ENCODE measurements at regions not wholly inside any gene's neighbourhood (a gene's known extent, or its start where the extent isn't known, plus 50 kb on each side); places are given as distances from the start of the nearest gene placed in this dataset.
A peak's percentile ranks its signal among the peaks of the same experiment; 100 is the strongest.

- Histone ChIP-seq H3K4me3 (ENCODE audit: low read depth in 1 of 3, low read length in 3 of 3) (no peak overlapping the region), H3K36me3 (ENCODE audit: control insufficient read depth in 3 of 3, insufficient read depth in 2 of 3, low read depth in 1 of 3, low read length in 3 of 3) (peaks cover 0 to 3% (median 0%) of the 10 kb centered on the region in 3 donors), H3K9me3 (ENCODE audit: control insufficient read depth in 2 of 2, insufficient read depth in 1 of 2, low read depth in 1 of 2, low read length in 1 of 2) (no peaks in the 10 kb centered on the region), H3K4me1 (ENCODE audit: control insufficient read depth in 3 of 3, insufficient read depth in 2 of 3, low read depth in 1 of 3, low read length in 2 of 3) (peaks cover 0 to 12% (median 4%) of the 10 kb centered on the region in 3 donors), H3K27ac (ENCODE audit: low read depth in 1 of 3, low read length in 2 of 3) (no peak overlapping the region), H3K27me3 (ENCODE audit: control insufficient read depth in 3 of 3, insufficient read depth in 3 of 3, low read length in 3 of 3) (no peaks in the 10 kb centered on the region)
- FAIRE-seq (no peak), DNase-seq (peak in 1 of 2 donors; percentile 23)
- 55 to 59% (median 57%) methylated on average over 12 of the region's 12 CpGs for whole genome bisulfite sequencing, 3 donors
Measured at GRCh38 chr1:232553050-232553754, 76.7 kb downstream of the SIPA1L2 start.

DNA sequence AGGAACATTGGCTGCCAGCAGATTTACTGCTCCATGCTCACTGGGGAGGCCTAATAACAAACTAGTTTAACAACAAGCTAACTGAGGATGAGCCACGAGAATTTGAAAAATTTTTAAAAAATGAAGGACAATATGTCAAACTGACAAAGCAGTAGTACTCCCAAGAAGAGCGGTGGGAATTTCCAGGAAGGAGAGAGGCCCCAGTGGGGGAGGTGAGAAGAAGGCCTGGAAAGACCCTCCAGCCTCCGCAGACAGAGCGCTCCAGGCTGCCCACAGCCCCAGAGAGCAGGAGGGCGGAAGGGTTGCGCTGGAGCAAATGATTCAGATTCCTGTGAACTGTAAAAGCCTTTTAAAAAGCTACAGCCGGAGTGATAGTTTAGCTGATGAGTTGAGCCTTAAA, 78.5 kb downstream of the SIPA1L2 start:
- Histone ChIP-seq H3K36me3 (ENCODE audit: control insufficient read depth in 3 of 3, insufficient read depth in 2 of 3, low read depth in 1 of 3, low read length in 3 of 3) (peaks cover 0 to 3% (median 0%) of the 10 kb centered on the region in 3 donors), H3K9me3 (ENCODE audit: control insufficient read depth in 2 of 2, insufficient read depth in 1 of 2, low read depth in 1 of 2, low read length in 1 of 2) (no peaks in the 10 kb centered on the region), H3K4me1 (ENCODE audit: control insufficient read depth in 3 of 3, insufficient read depth in 2 of 3, low read depth in 1 of 3, low read length in 2 of 3) (peaks cover 0 to 9% (median 0%) of the 10 kb centered on the region in 3 donors), H3K27me3 (ENCODE audit: control insufficient read depth in 3 of 3, insufficient read depth in 3 of 3, low read length in 3 of 3) (no peaks in the 10 kb centered on the region), H3K27ac (ENCODE audit: low read depth in 1 of 3, low read length in 2 of 3) (no peak overlapping the region), H3K4me3 (ENCODE audit: low read depth in 1 of 3, low read length in 3 of 3) (no peak overlapping the region)
- DNase-seq (no peak), FAIRE-seq (no peak)
- WGBS, 3 donors, result 91 to 94% (median 93%) methylated on average over 7 of the region's 7 CpGs

- Histone ChIP-seq H3K9me3 (ENCODE audit: control insufficient read depth in 2 of 2, insufficient read depth in 1 of 2, low read depth in 1 of 2, low read length in 1 of 2) (no peaks in the 10 kb centered on the region), H3K27me3 (ENCODE audit: control insufficient read depth in 3 of 3, insufficient read depth in 3 of 3, low read length in 3 of 3) (no peaks in the 10 kb centered on the region), H3K4me3 (ENCODE audit: low read depth in 1 of 3, low read length in 3 of 3) (no peak overlapping the region), H3K4me1 (ENCODE audit: control insufficient read depth in 3 of 3, insufficient read depth in 2 of 3, low read depth in 1 of 3, low read length in 2 of 3) (peaks cover 0 to under 1% (median 0%) of the 10 kb centered on the region in 3 donors), H3K36me3 (ENCODE audit: control insufficient read depth in 3 of 3, insufficient read depth in 2 of 3, low read depth in 1 of 3, low read length in 3 of 3) (peaks cover 0 to 3% (median 0%) of the 10 kb centered on the region in 3 donors), H3K27ac (ENCODE audit: low read depth in 1 of 3, low read length in 2 of 3) (no peak overlapping the region)
- DNase-seq (no peak), FAIRE-seq (no peak)
- WGBS, 3 donors, result 65 to 79% (median 77%) methylated on average over 2 of the region's 2 CpGs
Measured at GRCh38 chr1:232550007-232550406, 79.9 kb downstream of the SIPA1L2 start.

DNA sequence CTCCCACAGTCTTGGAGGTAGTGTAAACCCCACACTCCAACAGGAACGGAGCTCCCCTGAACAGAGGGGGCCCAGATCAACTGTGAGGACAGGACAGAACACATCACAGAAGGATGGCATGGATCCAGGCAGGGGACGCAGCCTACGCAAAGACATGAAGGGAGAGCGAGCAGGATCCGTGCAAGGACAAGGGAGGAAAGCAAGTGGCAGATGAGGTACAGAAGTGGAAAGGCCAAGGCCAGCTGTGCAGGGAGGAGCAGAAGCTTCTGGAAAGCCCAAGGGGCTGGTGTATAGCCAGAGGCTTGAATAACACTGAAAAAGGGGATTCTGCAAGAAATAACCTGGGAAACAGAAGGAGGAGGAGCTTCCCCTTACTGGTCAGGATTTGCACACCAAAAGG, 81.2 kb downstream of the SIPA1L2 start:
- Histone ChIP-seq H3K27ac (ENCODE audit: low read depth in 1 of 3, low read length in 2 of 3) (no peak overlapping the region), H3K4me1 (ENCODE audit: control insufficient read depth in 3 of 3, insufficient read depth in 2 of 3, low read depth in 1 of 3, low read length in 2 of 3) (no peaks in the 10 kb centered on the region), H3K9me3 (ENCODE audit: control insufficient read depth in 2 of 2, insufficient read depth in 1 of 2, low read depth in 1 of 2, low read length in 1 of 2) (no peaks in the 10 kb centered on the region), H3K27me3 (ENCODE audit: control insufficient read depth in 3 of 3, insufficient read depth in 3 of 3, low read length in 3 of 3) (no peaks in the 10 kb centered on the region), H3K36me3 (ENCODE audit: control insufficient read depth in 3 of 3, insufficient read depth in 2 of 3, low read depth in 1 of 3, low read length in 3 of 3) (peaks cover 0 to 3% (median 0%) of the 10 kb centered on the region in 3 donors), H3K4me3 (ENCODE audit: low read depth in 1 of 3, low read length in 3 of 3) (no peak overlapping the region)
- FAIRE-seq, result no peak
- no peak for DNase-seq
- WGBS, 3 donors, result 84 to 95% (median 87%) methylated on average over 5 of the region's 5 CpGs

DNA sequence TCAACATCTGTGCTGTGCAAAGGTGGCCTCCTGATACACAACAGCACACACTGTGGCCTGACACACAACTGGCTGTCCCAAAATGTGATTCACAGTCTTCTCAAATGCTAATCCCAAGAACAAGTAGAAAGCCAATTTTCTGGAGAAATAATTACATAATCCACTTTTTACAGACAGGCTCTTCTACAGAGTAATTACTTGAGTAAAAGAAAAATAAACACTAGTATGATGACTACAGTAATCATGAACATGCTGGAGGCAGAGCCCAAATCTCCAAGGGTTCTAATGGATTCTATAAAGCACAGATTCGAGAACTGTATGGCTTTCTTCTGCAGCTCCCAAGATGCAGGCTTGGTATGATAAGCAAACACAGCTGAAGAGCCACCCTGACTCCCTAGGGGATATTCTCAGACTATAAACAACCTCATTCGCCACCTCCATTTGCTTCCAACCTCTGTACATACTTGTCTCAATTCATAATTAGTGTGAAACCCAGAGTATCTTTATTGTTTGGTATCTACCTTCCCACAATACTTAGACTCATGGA, 81.9 kb downstream of the SIPA1L2 start:
- H3K9me3 ChIP-seq (ENCODE audit: control insufficient read depth in 2 of 2, insufficient read depth in 1 of 2, low read depth in 1 of 2, low read length in 1 of 2), result no peaks in the 10 kb centered on the region
- peaks cover 0 to 3% (median 0%) of the 10 kb centered on the region in 3 donors for H3K36me3 ChIP-seq (ENCODE audit: control insufficient read depth in 3 of 3, insufficient read depth in 2 of 3, low read depth in 1 of 3, low read length in 3 of 3)
- no peak overlapping the region for H3K4me3 ChIP-seq (ENCODE audit: low read depth in 1 of 3, low read length in 3 of 3)
- no peaks in the 10 kb centered on the region for H3K27me3 ChIP-seq (ENCODE audit: control insufficient read depth in 3 of 3, insufficient read depth in 3 of 3, low read length in 3 of 3)
- 66 to 92% (median 89%) methylated on average over 2 of the region's 2 CpGs for WGBS, 3 donors
- FAIRE-seq (no peak), DNase-seq (no peak)
- no peaks in the 10 kb centered on the region for H3K4me1 ChIP-seq (ENCODE audit: control insufficient read depth in 3 of 3, insufficient read depth in 2 of 3, low read depth in 1 of 3, low read length in 2 of 3)
- H3K27ac ChIP-seq (ENCODE audit: low read depth in 1 of 3, low read length in 2 of 3), result no peak overlapping the region

DNA sequence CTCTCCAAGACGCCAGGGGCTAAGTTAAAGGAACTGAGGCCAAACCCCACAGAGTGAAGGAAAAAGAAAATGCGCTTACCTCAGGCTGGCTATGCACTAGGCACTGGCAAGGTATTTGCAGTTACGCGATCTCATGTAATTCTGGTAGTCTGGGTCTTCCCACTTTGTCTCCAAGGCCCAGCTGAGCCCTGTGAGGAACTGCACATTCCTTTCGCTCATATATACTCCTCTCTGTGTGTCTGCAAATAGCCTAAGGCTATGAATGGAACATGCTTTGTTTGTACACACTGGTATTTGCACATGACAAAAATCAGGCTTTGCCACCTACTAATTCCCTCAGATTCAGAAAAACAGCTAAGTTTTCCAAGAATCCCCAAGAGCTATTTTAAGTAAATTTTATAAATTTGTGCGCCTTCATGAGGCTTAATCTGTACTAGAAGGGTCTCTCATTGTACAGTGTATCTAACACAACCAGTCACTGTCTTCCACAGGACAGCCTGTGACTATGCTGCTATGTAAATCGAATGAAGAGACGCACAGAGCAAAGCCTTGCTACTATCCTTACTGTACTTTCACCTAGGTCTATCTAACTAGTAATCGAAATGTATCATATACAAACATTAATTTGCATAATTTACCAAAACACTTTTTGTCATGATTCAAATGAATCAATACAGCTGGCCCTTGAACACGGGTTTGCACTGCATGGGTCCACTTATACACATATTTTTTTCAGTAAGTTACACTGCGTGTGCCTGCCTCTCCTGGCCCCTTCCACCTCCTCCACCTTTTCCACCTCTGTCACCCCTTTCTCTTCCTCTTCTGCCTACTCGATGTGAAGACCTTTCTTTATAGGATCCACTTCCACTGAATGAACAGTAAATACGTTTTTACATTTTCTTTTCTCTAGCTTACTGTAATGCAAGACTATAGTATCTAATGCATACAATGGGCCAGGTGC, 87.0 kb downstream of the SIPA1L2 start:
- FAIRE-seq (no peak), DNase-seq (no peak)
- H3K4me1 ChIP-seq (ENCODE audit: control insufficient read depth in 3 of 3, insufficient read depth in 2 of 3, low read depth in 1 of 3, low read length in 2 of 3), result no peaks in the 10 kb centered on the region
- no peak overlapping the region for H3K27ac ChIP-seq (ENCODE audit: low read depth in 1 of 3, low read length in 2 of 3)
- no peaks in the 10 kb centered on the region for H3K9me3 ChIP-seq (ENCODE audit: control insufficient read depth in 2 of 2, insufficient read depth in 1 of 2, low read depth in 1 of 2, low read length in 1 of 2)
- H3K4me3 ChIP-seq (ENCODE audit: low read depth in 1 of 3, low read length in 3 of 3), result no peak overlapping the region
- 91 to 93% (median 92%) methylated on average over 13 of the region's 13 CpGs for WGBS, 3 donors
- H3K36me3 ChIP-seq (ENCODE audit: control insufficient read depth in 3 of 3, insufficient read depth in 2 of 3, low read depth in 1 of 3, low read length in 3 of 3), result no peaks in the 10 kb centered on the region
- H3K27me3 ChIP-seq (ENCODE audit: control insufficient read depth in 3 of 3, insufficient read depth in 3 of 3, low read length in 3 of 3), result no peaks in the 10 kb centered on the region

DNA sequence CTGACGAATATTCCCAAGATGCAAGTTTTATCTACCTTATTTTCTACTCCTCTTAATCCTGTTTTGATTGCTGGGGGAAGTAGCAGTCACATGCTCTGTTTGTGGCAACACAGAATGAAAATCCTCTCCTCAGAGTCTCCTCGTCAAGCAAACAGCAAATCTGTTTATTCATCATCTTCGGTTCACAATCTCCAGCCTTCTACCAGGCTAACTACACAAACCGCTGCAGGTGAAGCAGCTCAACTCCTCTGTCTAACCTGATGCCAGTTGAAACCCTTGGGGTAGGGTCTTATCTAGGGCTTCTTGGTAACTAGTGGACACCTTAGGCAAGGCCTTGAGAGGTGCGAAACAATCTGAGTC, 91.0 kb downstream of the SIPA1L2 start:
- Histone ChIP-seq H3K27ac (ENCODE audit: low read depth in 1 of 3, low read length in 2 of 3) (no peak overlapping the region), H3K27me3 (ENCODE audit: control insufficient read depth in 3 of 3, insufficient read depth in 3 of 3, low read length in 3 of 3) (no peaks in the 10 kb centered on the region), H3K36me3 (ENCODE audit: control insufficient read depth in 3 of 3, insufficient read depth in 2 of 3, low read depth in 1 of 3, low read length in 3 of 3) (no peaks in the 10 kb centered on the region), H3K4me1 (ENCODE audit: control insufficient read depth in 3 of 3, insufficient read depth in 2 of 3, low read depth in 1 of 3, low read length in 2 of 3) (no peaks in the 10 kb centered on the region), H3K4me3 (ENCODE audit: low read depth in 1 of 3, low read length in 3 of 3) (no peak overlapping the region), H3K9me3 (ENCODE audit: control insufficient read depth in 2 of 2, insufficient read depth in 1 of 2, low read depth in 1 of 2, low read length in 1 of 2) (no peaks in the 10 kb centered on the region)
- DNase-seq, result no peak
- 84 to 91% (median 90%) methylated on average over 5 of the region's 5 CpGs for whole genome bisulfite sequencing, 3 donors
- FAIRE-seq, result no peak

- no peaks in the 10 kb centered on the region for H3K36me3 ChIP-seq (ENCODE audit: control insufficient read depth in 3 of 3, insufficient read depth in 2 of 3, low read depth in 1 of 3, low read length in 3 of 3)
- DNase-seq (no peak), FAIRE-seq (no peak)
- H3K4me3 ChIP-seq (ENCODE audit: low read depth in 1 of 3, low read length in 3 of 3), result no peak overlapping the region
- H3K4me1 ChIP-seq (ENCODE audit: control insufficient read depth in 3 of 3, insufficient read depth in 2 of 3, low read depth in 1 of 3, low read length in 2 of 3), result no peaks in the 10 kb centered on the region
- 72 to 87% (median 82%) methylated on average over 3 of the region's 3 CpGs for WGBS, 3 donors
- no peaks in the 10 kb centered on the region for H3K9me3 ChIP-seq (ENCODE audit: control insufficient read depth in 2 of 2, insufficient read depth in 1 of 2, low read depth in 1 of 2, low read length in 1 of 2)
- H3K27ac ChIP-seq (ENCODE audit: low read depth in 1 of 3, low read length in 2 of 3), result no peak overlapping the region
- no peaks in the 10 kb centered on the region for H3K27me3 ChIP-seq (ENCODE audit: control insufficient read depth in 3 of 3, insufficient read depth in 3 of 3, low read length in 3 of 3)
Measured at GRCh38 chr1:232538224-232538942, 91.5 kb downstream of the SIPA1L2 start.

Data from small intestine (tissue), 7 donors.